Kidney (tissue), 13 donors: ENCODE measurements at regions not wholly inside any gene's neighbourhood (a gene's known extent, or its start where the extent isn't known, plus 50 kb on each side); places are given as distances from the start of the nearest gene placed in this dataset.

ENCODE experiments used
- DNase-seq, 5 donors: peaks; one replicate each; pipeline ENCODE4 v3.0.0-alpha.2; 2013 to 2020
- FAIRE-seq: peaks from 2 replicates; lab custom pipeline; 2012; peaks lifted over from hg19 to GRCh38; lab: Jason Lieb, UNC
- H3K27ac ChIP-seq, 2 donors: one replicate each; pipeline ENCODE4 v1.7.0; 2013; ENCODE audit warnings: low read depth in 2 of 2, low read length in 2 of 2, inconsistent platforms in 1 of 2
- H3K27me3 ChIP-seq: one replicate; pipeline ENCODE4 v1.7.1; 2013; ENCODE audit warnings: low read length, inconsistent platforms; ENCODE audit not compliant: control insufficient read depth, insufficient read depth
- H3K36me3 ChIP-seq, 3 donors: one replicate each; pipeline versions ENCODE4 v1.7.0 to v1.7.1; 2013; ENCODE audit warnings: low read length in 3 of 3, control low read depth in 1 of 3, inconsistent platforms in 1 of 3; ENCODE audit not compliant: insufficient read depth in 3 of 3, control insufficient read depth in 2 of 3
- H3K4me1 ChIP-seq, 3 donors: one replicate each; pipeline versions ENCODE4 v1.7.0 to v1.7.1; 2013; ENCODE audit warnings: low read length in 3 of 3, inconsistent platforms in 1 of 3, low read depth in 1 of 3; ENCODE audit not compliant: control insufficient read depth in 2 of 3, insufficient read depth in 2 of 3
- H3K4me3 ChIP-seq, 3 donors: one replicate each; pipeline versions ENCODE4 v1.7.0 to v1.8.1; 2013; ENCODE audit warnings: low read length in 3 of 3, control low read depth in 1 of 3, inconsistent platforms in 1 of 3
- H3K9ac ChIP-seq, 3 donors: one replicate each; pipeline versions ENCODE4 v1.7.0 to v1.7.1; 2013; ENCODE audit warnings: low read length in 3 of 3, control low read depth in 1 of 3, inconsistent platforms in 1 of 3
- H3K9me3 ChIP-seq, 3 donors: one replicate each; pipeline versions ENCODE4 v1.7.0 to v1.7.1; 2013; ENCODE audit warnings: low read length in 3 of 3, control low read depth in 1 of 3, inconsistent platforms in 1 of 3; ENCODE audit not compliant: control insufficient read depth in 2 of 3, insufficient read depth in 1 of 3
- intact Hi-C: fragments of 100-400 bp; cut with DNase I; formaldehyde crosslinking; loops from one replicate; pipeline ENCODE4 v1.11.1; 2022
- TF ChIP-seq, protein P1 (sequence below): IDR thresholded peaks from 3 replicates; pipeline ENCODE4 v1.5.1; 2012; ENCODE audit warnings: mild to moderate bottlenecking, moderate library complexity, borderline replicate concordance; ENCODE audit not compliant: insufficient read depth; ENCODE audit errors: extremely low read depth
- donor health status: control.
- donor health status: control.
- donor health status: control.
- donor health status: control.
- donor health status: control.
- donor health status: DM: yes; HTN: yes; CAD: no.
- donor health status: Normal renal cell carcinoma (clear cell type).

DNA sequence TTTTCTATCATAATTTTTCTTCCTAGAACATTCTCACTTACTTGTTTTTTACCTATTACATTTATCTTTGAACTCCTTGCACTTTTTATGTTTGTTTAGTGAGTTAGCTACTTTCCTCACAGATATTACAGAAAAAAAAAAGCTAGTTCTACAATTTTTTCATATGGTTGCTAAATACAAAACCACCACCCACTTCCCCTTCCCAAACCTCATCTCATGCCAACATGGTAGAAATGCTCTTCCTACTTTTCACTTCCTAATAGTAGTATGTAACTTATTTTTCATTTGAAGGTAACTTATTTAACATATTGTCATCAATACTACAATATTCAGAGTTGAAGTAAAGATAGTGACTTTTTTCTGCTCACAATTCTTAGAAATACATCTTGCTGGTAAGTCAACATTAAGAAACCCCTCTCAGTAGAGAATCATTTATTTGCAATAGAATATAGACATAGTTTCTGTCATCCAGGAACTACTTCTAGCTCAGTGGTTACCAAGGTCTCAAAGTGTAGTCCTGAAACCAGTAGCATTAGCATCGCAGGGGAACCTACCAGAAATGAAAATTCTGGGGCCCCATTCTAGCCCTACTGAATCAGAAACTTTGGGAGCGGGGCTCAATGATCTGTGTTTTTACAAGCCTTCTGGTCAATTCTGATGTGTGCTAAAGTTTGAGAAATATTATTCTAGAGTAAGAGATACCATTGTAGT is 1124.6 kb downstream of the DTWD2 start:
- TF ChIP-seq, protein P1, sequence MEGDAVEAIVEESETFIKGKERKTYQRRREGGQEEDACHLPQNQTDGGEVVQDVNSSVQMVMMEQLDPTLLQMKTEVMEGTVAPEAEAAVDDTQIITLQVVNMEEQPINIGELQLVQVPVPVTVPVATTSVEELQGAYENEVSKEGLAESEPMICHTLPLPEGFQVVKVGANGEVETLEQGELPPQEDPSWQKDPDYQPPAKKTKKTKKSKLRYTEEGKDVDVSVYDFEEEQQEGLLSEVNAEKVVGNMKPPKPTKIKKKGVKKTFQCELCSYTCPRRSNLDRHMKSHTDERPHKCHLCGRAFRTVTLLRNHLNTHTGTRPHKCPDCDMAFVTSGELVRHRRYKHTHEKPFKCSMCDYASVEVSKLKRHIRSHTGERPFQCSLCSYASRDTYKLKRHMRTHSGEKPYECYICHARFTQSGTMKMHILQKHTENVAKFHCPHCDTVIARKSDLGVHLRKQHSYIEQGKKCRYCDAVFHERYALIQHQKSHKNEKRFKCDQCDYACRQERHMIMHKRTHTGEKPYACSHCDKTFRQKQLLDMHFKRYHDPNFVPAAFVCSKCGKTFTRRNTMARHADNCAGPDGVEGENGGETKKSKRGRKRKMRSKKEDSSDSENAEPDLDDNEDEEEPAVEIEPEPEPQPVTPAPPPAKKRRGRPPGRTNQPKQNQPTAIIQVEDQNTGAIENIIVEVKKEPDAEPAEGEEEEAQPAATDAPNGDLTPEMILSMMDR, result no peak
- no peak overlapping the region for H3K4me3 ChIP-seq
- H3K36me3 ChIP-seq, result no peaks in the 10 kb centered on the region
- H3K9ac ChIP-seq, result no peak overlapping the region
- H3K4me1 ChIP-seq, result peaks cover 0 to 4% (median 0%) of the 10 kb centered on the region in 3 donors
- DNase-seq (no peak), FAIRE-seq (no peak)
- intact Hi-C loops, result no loop called here
- no peak overlapping the region for H3K27ac ChIP-seq
- no peaks in the 10 kb centered on the region for H3K9me3 ChIP-seq
- H3K27me3 ChIP-seq, result no peaks in the 10 kb centered on the region

DNA sequence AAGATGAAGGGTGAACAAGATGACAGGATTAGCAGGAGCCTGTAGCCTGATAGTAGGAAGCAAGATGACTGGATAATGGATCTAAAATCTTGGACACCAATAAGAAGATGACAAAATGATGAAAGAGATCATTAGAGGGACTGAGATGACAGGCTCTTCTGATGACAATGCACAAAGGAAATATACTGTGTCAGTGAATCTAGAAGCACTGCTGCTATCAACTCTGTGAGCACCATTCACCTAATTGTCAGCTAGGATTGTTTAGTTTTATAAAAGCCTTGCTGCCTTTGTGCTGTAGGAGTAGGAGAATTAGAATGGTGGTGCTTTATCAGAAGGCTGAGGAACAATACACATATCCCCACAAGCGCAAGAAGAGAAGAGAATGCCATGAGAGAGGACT is 1127.8 kb downstream of the DTWD2 start:
- Histone ChIP-seq H3K27ac (no peak overlapping the region), H3K4me1 (peaks cover 0 to 4% (median 0%) of the 10 kb centered on the region in 3 donors), H3K9ac (no peak overlapping the region), H3K36me3 (no peaks in the 10 kb centered on the region), H3K4me3 (no peak overlapping the region), H3K27me3 (no peaks in the 10 kb centered on the region), H3K9me3 (no peaks in the 10 kb centered on the region)
- no peak for DNase-seq
- FAIRE-seq, result no peak
- TF ChIP-seq, protein P1, result no peak
- intact Hi-C loops, result no loop called here

DNA sequence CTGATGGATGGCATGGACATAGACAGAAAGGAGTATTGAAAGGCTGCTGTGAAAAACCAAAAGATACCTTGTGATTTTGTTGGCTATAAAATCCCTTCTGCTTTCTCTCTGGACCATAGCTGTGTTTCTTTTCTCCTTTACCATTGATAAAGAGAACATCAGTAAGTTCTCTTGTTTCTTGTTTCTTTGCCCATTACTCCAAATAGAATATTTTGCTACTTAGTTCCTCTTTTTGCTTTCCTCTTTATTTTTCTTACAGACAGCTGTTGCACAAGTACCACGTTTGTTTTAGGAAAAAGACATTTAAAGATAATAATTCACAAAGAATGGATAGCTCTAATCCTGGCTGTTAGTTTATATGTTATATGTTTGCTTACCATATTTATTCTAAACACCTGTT is 1129.2 kb downstream of the DTWD2 start:
- TF ChIP-seq, protein P1, result no peak
- H3K4me3 ChIP-seq, result no peak overlapping the region
- intact Hi-C loops, result no loop called here
- H3K9ac ChIP-seq, result no peak overlapping the region
- no peaks in the 10 kb centered on the region for H3K27me3 ChIP-seq
- no peak overlapping the region for H3K27ac ChIP-seq
- H3K4me1 ChIP-seq, result no peaks in the 10 kb centered on the region
- no peaks in the 10 kb centered on the region for H3K36me3 ChIP-seq
- FAIRE-seq (no peak), DNase-seq (no peak)
- no peaks in the 10 kb centered on the region for H3K9me3 ChIP-seq
